Left lung (tissue), 4 donors: ENCODE measurements at regions not wholly inside any gene's neighbourhood (a gene's known extent, or its start where the extent isn't known, plus 50 kb on each side); places are given as distances from the start of the nearest gene placed in this dataset.

Experiments used
- ATAC-seq: fragments of 200-7000 bp; cut with Tn5 transposase; one replicate; pipeline ENCODE4 v1.9.1; 2020; ENCODE audit warnings: moderate library complexity
- DNase-seq, 4 donors: peaks; one replicate each; pipeline ENCODE4 v3.0.0-alpha.2; 2013 to 2020
- H3K27ac ChIP-seq, 2 donors: fragments of 200-600 bp; sonication (generic) in 1 of 2; one replicate each; pipeline versions ENCODE4 v1.5.0 to v1.8.0; 2020 to 2021
- H3K27me3 ChIP-seq, 2 donors: fragments of 200-600 bp; sonication (generic) in 1 of 2; one replicate each; pipeline versions ENCODE4 v1.5.0 to v1.8.0; 2020 to 2021
- H3K36me3 ChIP-seq, 2 donors: fragments of 200-600 bp; sonication (generic) in 1 of 2; one replicate each; pipeline versions ENCODE4 v1.5.0 to v1.8.0; 2020 to 2021
- H3K4me1 ChIP-seq, 2 donors: fragments of 200-600 bp; one replicate each; pipeline ENCODE4 v1.8.0; 2021
- H3K4me3 ChIP-seq, 2 donors: fragments of 200-600 bp; sonication (generic) in 1 of 2; one replicate each; pipeline versions ENCODE4 v1.5.0 to v1.8.0; 2020 to 2021; ENCODE audit warnings: mild to moderate bottlenecking in 1 of 2
- H3K9me3 ChIP-seq, 2 donors: fragments of 200-600 bp; sonication (generic) in 1 of 2; one replicate each; pipeline versions ENCODE4 v1.5.0 to v1.8.0; 2020 to 2021
- CTCF ChIP-seq, 2 donors: fragments of 200-600 bp; sonication (generic) in 1 of 2; IDR thresholded peaks; one replicate each; pipeline versions ENCODE4 v1.5.0 to v1.8.0; 2021; ENCODE audit warnings: antibody characterized with exemption in 2 of 2
- intact Hi-C, 2 donors: fragments of 100-400 bp; cut with DNase I; formaldehyde crosslinking; loops; one replicate each; pipeline versions ENCODE4 v1.11.2 to v1.14.2; 2022
- donor health status: DM: no; HTN: yes; CAD: no.
- donor health status: DM: no; HTN: no; CAD: no.

- Histone ChIP-seq H3K27ac (no peak overlapping the region), H3K36me3 (no peaks in the 10 kb centered on the region), H3K27me3 (no peaks in the 10 kb centered on the region), H3K9me3 (no peaks in the 10 kb centered on the region), H3K4me1 (no peaks in the 10 kb centered on the region), H3K4me3 (no peak overlapping the region)
- ATAC-seq: no peak
- no peak for DNase-seq
- intact Hi-C loops: no loop called here
- TF ChIP-seq CTCF (IDR thresholded peaks at IDR 0.05): no peak
Observed at GRCh38 chr6:105501826-105502344, 99.0 kb upstream of the PREP start.

GRCh38 chr6:105501246-105501645, 98.4 kb upstream of the PREP start:
- ATAC-seq (no peak), DNase-seq (no peak)
- TF ChIP-seq CTCF (IDR thresholded peaks at IDR 0.05): no peak
- Histone ChIP-seq H3K9me3 (no peaks in the 10 kb centered on the region), H3K36me3 (no peaks in the 10 kb centered on the region), H3K27ac (no peak overlapping the region), H3K4me3 (no peak overlapping the region), H3K4me1 (no peaks in the 10 kb centered on the region), H3K27me3 (no peaks in the 10 kb centered on the region)
- intact Hi-C loops: no loop called here

- DNase-seq (no peak), ATAC-seq (no peak)
- Histone ChIP-seq H3K27ac (no peak overlapping the region), H3K4me1 (no peaks in the 10 kb centered on the region), H3K9me3 (no peaks in the 10 kb centered on the region), H3K27me3 (no peaks in the 10 kb centered on the region), H3K36me3 (no peaks in the 10 kb centered on the region), H3K4me3 (no peak overlapping the region)
- TF ChIP-seq CTCF (IDR thresholded peaks at IDR 0.05): no peak
- intact Hi-C loops: no loop called here
Observed at GRCh38 chr6:105500693-105501092, 97.8 kb upstream of the PREP start.

GRCh38 chr6:105499931-105500330, 97.0 kb upstream of the PREP start:
- H3K27ac ChIP-seq: no peak overlapping the region
- H3K36me3 ChIP-seq: no peaks in the 10 kb centered on the region
- ATAC-seq: no peak
- no peaks in the 10 kb centered on the region for H3K4me1 ChIP-seq
- no peaks in the 10 kb centered on the region for H3K27me3 ChIP-seq
- H3K9me3 ChIP-seq: no peaks in the 10 kb centered on the region
- DNase-seq: no peak
- TF ChIP-seq CTCF (IDR thresholded peaks at IDR 0.05): no peak
- H3K4me3 ChIP-seq: no peak overlapping the region
- intact Hi-C loops: no loop called here

- no peaks in the 10 kb centered on the region for H3K4me1 ChIP-seq
- H3K36me3 ChIP-seq: no peaks in the 10 kb centered on the region
- no peak overlapping the region for H3K4me3 ChIP-seq
- no peaks in the 10 kb centered on the region for H3K27me3 ChIP-seq
- H3K27ac ChIP-seq: no peak overlapping the region
- DNase-seq (no peak), ATAC-seq (no peak)
- no peak for TF ChIP-seq CTCF (IDR thresholded peaks at IDR 0.05)
- intact Hi-C loops: no loop called here
- no peaks in the 10 kb centered on the region for H3K9me3 ChIP-seq
Observed at GRCh38 chr6:105499136-105499870, 96.4 kb upstream of the PREP start.
